ENCODE measurements at regions not wholly inside any gene's neighbourhood (a gene's known extent, or its start where the extent isn't known, plus 50 kb on each side); places are given as distances from the start of the nearest gene placed in this dataset.

GRCh38 chr3:22887664-22888291, 315.3 kb upstream of the UBE2E2 start:
- TF ChIP-seq EP300 (IDR thresholded peaks at IDR 0.05) (no peak), CTCF (IDR thresholded peaks at IDR 0.05) (peak in 3 of 4 experiments; percentile 28 to 50 (median 37))
